ENCODE measurements at regions not wholly inside any gene's neighbourhood (a gene's known extent, or its start where the extent isn't known, plus 50 kb on each side); places are given as distances from the start of the nearest gene placed in this dataset.

GRCh38 chr14:82067221-82067875 is 533.7 kb upstream of the SEL1L start:
- DNase-seq (ENCODE audit: insufficient read length) = no peak

GRCh38 chr14:82070040-82070439 is 536.4 kb upstream of the SEL1L start:
- TF ChIP-seq POLR2AphosphoS5 (IDR thresholded peaks at IDR 0.05; ENCODE audit: low read depth, low read length) (no peak), POLR2A (IDR thresholded peaks at IDR 0.05; ENCODE audit: low read depth, low read length) (no peak), TAF1 (IDR thresholded peaks at IDR 0.05; ENCODE audit: borderline replicate concordance, low read depth, low read length) (no peak)
- FAIRE-seq (no peak), DNase-seq (ENCODE audit: insufficient read length) (no peak)

More at GRCh38 chr14:82067221-82067875, 533.7 kb upstream of the SEL1L start:
- no peak for TF ChIP-seq POLR2AphosphoS5 (IDR thresholded peaks at IDR 0.05; ENCODE audit: low read depth, low read length)
- no peak for TF ChIP-seq POLR2A (IDR thresholded peaks at IDR 0.05; ENCODE audit: low read depth, low read length)
- no peak for TF ChIP-seq TAF1 (IDR thresholded peaks at IDR 0.05; ENCODE audit: borderline replicate concordance, low read depth, low read length)
- FAIRE-seq = no peak

- DNase-seq (ENCODE audit: insufficient read length) (no peak), FAIRE-seq (no peak)
- TF ChIP-seq TAF1 (IDR thresholded peaks at IDR 0.05; ENCODE audit: borderline replicate concordance, low read depth, low read length) (no peak), POLR2A (IDR thresholded peaks at IDR 0.05; ENCODE audit: low read depth, low read length) (no peak), POLR2AphosphoS5 (IDR thresholded peaks at IDR 0.05; ENCODE audit: low read depth, low read length) (no peak)
Measured at GRCh38 chr14:82070753-82071152, 537.1 kb upstream of the SEL1L start.

- no peak for DNase-seq (ENCODE audit: insufficient read length)
- FAIRE-seq = no peak
- TF ChIP-seq POLR2A (IDR thresholded peaks at IDR 0.05; ENCODE audit: low read depth, low read length) (no peak), TAF1 (IDR thresholded peaks at IDR 0.05; ENCODE audit: borderline replicate concordance, low read depth, low read length) (no peak), POLR2AphosphoS5 (IDR thresholded peaks at IDR 0.05; ENCODE audit: low read depth, low read length) (no peak)
Measured at GRCh38 chr14:82073547-82073946, 539.9 kb upstream of the SEL1L start.

- no peak for FAIRE-seq
Measured at GRCh38 chr14:82075566-82075965, 541.9 kb upstream of the SEL1L start.

DNA sequence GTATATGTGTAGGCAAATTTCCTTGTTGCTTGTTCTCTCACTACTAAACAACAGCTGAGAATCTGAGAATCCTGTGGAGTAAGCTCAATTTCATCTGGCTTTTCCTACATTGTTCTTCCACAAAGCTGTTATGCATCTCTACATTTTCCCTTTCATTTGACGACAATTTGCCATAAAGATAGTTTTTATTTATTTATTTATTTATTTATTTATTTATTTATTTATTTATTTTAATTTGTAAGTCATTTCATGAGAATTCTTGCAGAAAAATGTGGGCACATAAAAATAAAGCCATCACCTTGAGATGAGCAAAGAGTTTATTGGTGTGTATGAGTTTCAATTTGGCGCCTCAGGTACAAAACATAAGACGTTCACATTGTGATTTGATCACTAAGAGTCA is 545.9 kb upstream of the SEL1L start:
- DNase-seq (ENCODE audit: insufficient read length) (no peak), FAIRE-seq (no peak)
- TF ChIP-seq POLR2A (IDR thresholded peaks at IDR 0.05; ENCODE audit: low read depth, low read length) (no peak), POLR2AphosphoS5 (IDR thresholded peaks at IDR 0.05; ENCODE audit: low read depth, low read length) (no peak), TAF1 (IDR thresholded peaks at IDR 0.05; ENCODE audit: borderline replicate concordance, low read depth, low read length) (no peak)

More at GRCh38 chr14:82075566-82075965, 541.9 kb upstream of the SEL1L start:
- no peak for DNase-seq (ENCODE audit: insufficient read length)
- TF ChIP-seq POLR2AphosphoS5 (IDR thresholded peaks at IDR 0.05; ENCODE audit: low read depth, low read length) = no peak

GRCh38 chr14:82080370-82080769 is 546.7 kb upstream of the SEL1L start:
- TF ChIP-seq POLR2A (IDR thresholded peaks at IDR 0.05; ENCODE audit: low read depth, low read length) (no peak), TAF1 (IDR thresholded peaks at IDR 0.05; ENCODE audit: borderline replicate concordance, low read depth, low read length) (no peak), POLR2AphosphoS5 (IDR thresholded peaks at IDR 0.05; ENCODE audit: low read depth, low read length) (no peak)
- no peak for FAIRE-seq
- no peak for DNase-seq (ENCODE audit: insufficient read length)

DNA sequence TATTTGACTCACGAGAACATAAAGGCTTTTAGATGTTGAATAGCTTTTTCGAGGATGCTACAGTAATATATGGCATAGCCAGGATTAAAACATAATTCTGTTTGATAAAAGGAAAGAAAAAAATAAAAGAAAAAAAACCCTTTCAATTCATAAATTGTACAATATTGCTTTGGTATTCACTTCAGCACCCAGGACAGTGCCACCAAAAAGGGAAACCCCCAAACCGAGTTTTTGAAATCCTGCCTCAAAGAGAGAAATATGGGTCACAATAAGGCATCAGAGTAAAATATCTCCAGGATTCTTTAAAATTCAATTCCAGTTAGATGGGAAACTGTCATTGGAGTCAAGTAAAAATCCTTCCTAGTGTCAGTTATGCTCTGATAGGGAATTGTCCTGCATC is 551.2 kb upstream of the SEL1L start:
- no peak for FAIRE-seq
- no peak for DNase-seq (ENCODE audit: insufficient read length)
- TF ChIP-seq TAF1 (IDR thresholded peaks at IDR 0.05; ENCODE audit: borderline replicate concordance, low read depth, low read length) (no peak), POLR2A (IDR thresholded peaks at IDR 0.05; ENCODE audit: low read depth, low read length) (no peak), POLR2AphosphoS5 (IDR thresholded peaks at IDR 0.05; ENCODE audit: low read depth, low read length) (no peak)

GRCh38 chr14:82091097-82091496 is 557.4 kb upstream of the SEL1L start:
- no peak for FAIRE-seq

DNA sequence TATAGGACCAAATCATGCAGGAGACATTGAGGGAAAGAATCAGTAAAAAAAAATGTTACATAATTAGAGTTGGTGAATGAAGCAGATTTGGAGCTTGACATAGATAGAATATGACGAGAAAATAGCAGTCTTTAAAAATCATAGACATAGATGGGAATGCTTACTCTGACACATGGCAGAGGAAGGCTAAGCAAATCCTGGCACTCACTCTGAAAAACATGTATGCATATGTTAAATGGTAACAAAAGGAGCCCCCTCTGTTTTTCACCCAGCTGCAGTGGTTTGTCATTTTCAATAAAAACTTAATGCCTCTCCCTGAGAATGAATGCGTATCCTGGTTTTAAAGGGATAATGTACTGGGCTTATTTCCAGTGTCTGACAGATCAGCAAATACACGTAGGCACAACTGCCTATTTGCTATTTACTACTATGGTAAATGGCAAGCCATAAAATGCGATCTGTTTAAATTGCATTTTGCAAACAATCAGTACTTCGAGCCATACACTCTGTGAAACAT is 561.2 kb upstream of the SEL1L start:
- TF ChIP-seq POLR2A (IDR thresholded peaks at IDR 0.05; ENCODE audit: low read depth, low read length) (no peak), POLR2AphosphoS5 (IDR thresholded peaks at IDR 0.05; ENCODE audit: low read depth, low read length) (no peak), TAF1 (IDR thresholded peaks at IDR 0.05; ENCODE audit: borderline replicate concordance, low read depth, low read length) (no peak)
- FAIRE-seq = no peak
- no peak for DNase-seq (ENCODE audit: insufficient read length)

More at GRCh38 chr14:82091097-82091496, 557.4 kb upstream of the SEL1L start:
- DNase-seq (ENCODE audit: insufficient read length) = no peak
- no peak for TF ChIP-seq POLR2A (IDR thresholded peaks at IDR 0.05; ENCODE audit: low read depth, low read length)
- no peak for TF ChIP-seq POLR2AphosphoS5 (IDR thresholded peaks at IDR 0.05; ENCODE audit: low read depth, low read length)
- no peak for TF ChIP-seq TAF1 (IDR thresholded peaks at IDR 0.05; ENCODE audit: borderline replicate concordance, low read depth, low read length)

- FAIRE-seq (no peak), DNase-seq (ENCODE audit: insufficient read length) (no peak)
- no peak for TF ChIP-seq POLR2AphosphoS5 (IDR thresholded peaks at IDR 0.05; ENCODE audit: low read depth, low read length)
- TF ChIP-seq TAF1 (IDR thresholded peaks at IDR 0.05; ENCODE audit: borderline replicate concordance, low read depth, low read length) = no peak
- no peak for TF ChIP-seq POLR2A (IDR thresholded peaks at IDR 0.05; ENCODE audit: low read depth, low read length)
Measured at GRCh38 chr14:82104013-82104412, 570.4 kb upstream of the SEL1L start.

DNA sequence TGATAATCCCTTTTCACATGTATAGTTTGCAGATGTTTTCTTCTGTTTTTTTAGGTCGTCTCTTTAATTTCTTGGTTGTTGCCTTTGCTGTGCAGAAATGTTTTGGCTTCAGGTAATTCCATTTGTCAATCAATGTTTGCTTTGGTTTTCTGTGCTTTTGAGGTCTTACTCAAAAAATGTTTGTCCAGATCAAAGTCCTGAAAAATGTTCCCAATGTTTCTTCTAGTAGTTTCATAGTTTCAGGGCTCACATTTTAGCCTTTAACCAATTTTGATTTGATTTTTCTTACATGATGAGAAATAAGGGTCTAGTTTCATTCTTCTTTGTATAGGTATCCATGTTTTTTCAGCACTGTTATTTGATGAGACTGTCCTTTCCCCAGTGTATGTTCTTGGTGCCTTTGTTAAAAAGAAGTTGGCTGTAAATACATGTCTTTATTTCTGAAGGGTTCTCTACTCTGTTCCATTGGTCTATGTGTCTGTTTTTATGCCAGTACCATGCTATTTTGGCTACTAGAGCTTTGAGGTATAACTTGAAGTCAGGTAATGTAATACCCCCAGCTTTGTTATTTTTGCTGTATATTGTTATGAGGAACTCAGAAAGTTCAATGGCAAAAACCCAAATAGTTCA is 578.7 kb upstream of the SEL1L start:
- no peak for TF ChIP-seq TAF1 (IDR thresholded peaks at IDR 0.05; ENCODE audit: borderline replicate concordance, low read depth, low read length)
- no peak for TF ChIP-seq POLR2A (IDR thresholded peaks at IDR 0.05; ENCODE audit: low read depth, low read length)
- no peak for TF ChIP-seq POLR2AphosphoS5 (IDR thresholded peaks at IDR 0.05; ENCODE audit: low read depth, low read length)
- no peak for DNase-seq (ENCODE audit: insufficient read length)
- no peak for FAIRE-seq
